ENCODE measurements at regions not wholly inside any gene's neighbourhood (a gene's known extent, or its start where the extent isn't known, plus 50 kb on each side); places are given as distances from the start of the nearest gene placed in this dataset.

DNA sequence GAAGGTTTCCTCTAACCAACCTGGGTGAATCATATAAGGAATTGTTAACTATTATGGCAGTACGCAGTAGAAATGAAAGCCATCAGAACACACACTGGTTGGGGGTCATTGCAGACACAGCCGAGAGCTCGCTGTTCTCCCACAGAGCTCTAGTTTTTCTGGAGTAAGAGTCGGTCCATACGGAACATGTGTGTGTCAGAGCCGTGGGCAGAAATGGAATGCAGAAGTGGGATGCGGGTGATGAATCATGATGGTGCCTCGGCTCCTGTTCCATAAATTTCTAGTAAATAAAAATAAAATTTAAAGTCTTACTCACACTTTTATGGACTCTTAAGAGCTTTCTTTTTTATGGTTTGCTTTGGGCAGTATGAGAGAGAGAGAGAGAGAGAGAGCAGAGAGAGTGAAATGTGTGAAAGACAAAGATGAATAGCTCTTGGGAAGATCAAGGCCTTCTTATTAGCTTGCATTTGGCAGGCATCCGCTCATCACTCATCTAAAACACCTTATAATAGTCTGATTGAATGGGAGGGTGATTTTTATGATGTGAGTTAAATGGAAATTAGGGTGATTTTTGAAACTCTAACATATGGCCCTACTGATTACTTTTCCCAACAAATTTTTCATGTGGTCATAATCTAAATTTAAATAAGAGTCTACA is 98.8 kb upstream of the PFKP start:
- H3K27me3 ChIP-seq (ENCODE audit: control insufficient read depth, insufficient read depth, low read length), result no peaks in the 10 kb centered on the region
- intact Hi-C loops (cut with DNase I), result no loop called here
- no peak for FAIRE-seq

DNA sequence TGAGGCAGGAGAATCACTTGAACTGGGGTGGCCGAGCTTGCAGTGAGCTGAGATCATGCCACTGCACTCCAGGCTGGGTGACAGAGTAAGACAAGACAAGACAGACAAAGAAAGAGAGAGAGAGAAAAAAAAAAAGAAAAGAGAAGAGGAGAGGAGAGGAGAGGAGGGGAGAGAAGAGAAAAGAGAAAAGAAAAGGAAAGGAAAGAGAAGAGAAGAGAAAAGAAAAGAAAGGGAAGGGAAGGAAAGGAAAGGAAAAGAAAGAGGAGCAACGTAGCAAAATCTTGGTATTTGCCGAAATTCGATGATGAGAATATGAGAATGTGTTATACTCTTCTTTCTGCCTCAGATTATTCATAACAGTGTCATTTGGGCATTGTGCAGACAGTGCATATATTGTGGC is 101.2 kb upstream of the PFKP start:
- H3K4me3 ChIP-seq (ENCODE audit: low read length in 3 of 3), result no peak overlapping the region
- no peak for FAIRE-seq
- H3K4me1 ChIP-seq (ENCODE audit: control insufficient read depth in 2 of 3, insufficient read depth in 2 of 3, low read depth in 1 of 3, low read length in 3 of 3), result no peaks in the 10 kb centered on the region
- no peaks in the 10 kb centered on the region for H3K9me3 ChIP-seq (ENCODE audit: control insufficient read depth in 2 of 3, insufficient read depth in 1 of 3, low read length in 3 of 3)
- TF ChIP-seq, protein P1, sequence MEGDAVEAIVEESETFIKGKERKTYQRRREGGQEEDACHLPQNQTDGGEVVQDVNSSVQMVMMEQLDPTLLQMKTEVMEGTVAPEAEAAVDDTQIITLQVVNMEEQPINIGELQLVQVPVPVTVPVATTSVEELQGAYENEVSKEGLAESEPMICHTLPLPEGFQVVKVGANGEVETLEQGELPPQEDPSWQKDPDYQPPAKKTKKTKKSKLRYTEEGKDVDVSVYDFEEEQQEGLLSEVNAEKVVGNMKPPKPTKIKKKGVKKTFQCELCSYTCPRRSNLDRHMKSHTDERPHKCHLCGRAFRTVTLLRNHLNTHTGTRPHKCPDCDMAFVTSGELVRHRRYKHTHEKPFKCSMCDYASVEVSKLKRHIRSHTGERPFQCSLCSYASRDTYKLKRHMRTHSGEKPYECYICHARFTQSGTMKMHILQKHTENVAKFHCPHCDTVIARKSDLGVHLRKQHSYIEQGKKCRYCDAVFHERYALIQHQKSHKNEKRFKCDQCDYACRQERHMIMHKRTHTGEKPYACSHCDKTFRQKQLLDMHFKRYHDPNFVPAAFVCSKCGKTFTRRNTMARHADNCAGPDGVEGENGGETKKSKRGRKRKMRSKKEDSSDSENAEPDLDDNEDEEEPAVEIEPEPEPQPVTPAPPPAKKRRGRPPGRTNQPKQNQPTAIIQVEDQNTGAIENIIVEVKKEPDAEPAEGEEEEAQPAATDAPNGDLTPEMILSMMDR (IDR thresholded peaks at IDR 0.05; ENCODE audit: borderline replicate concordance, extremely low read depth, insufficient read depth), result no peak
- no peaks in the 10 kb centered on the region for H3K36me3 ChIP-seq (ENCODE audit: control insufficient read depth in 2 of 3, insufficient read depth in 3 of 3, low read length in 3 of 3)
- H3K27ac ChIP-seq (ENCODE audit: low read depth in 2 of 2, low read length in 2 of 2), result no peak overlapping the region
- no peak for DNase-seq
- H3K27me3 ChIP-seq (ENCODE audit: control insufficient read depth, insufficient read depth, low read length), result no peaks in the 10 kb centered on the region
- no peak overlapping the region for H3K9ac ChIP-seq (ENCODE audit: low read length in 3 of 3)
- intact Hi-C loops (cut with DNase I), result no loop called here

More for the DNA sequence above, 98.8 kb upstream of the PFKP start:
- H3K9ac ChIP-seq (ENCODE audit: low read length in 3 of 3), result no peak overlapping the region
- H3K4me1 ChIP-seq (ENCODE audit: control insufficient read depth in 2 of 3, insufficient read depth in 2 of 3, low read depth in 1 of 3, low read length in 3 of 3), result no peaks in the 10 kb centered on the region
- no peak overlapping the region for H3K4me3 ChIP-seq (ENCODE audit: low read length in 3 of 3)
- TF ChIP-seq, protein P1 (IDR thresholded peaks at IDR 0.05; ENCODE audit: borderline replicate concordance, extremely low read depth, insufficient read depth), result no peak
- no peak overlapping the region for H3K27ac ChIP-seq (ENCODE audit: low read depth in 2 of 2, low read length in 2 of 2)
- no peaks in the 10 kb centered on the region for H3K36me3 ChIP-seq (ENCODE audit: control insufficient read depth in 2 of 3, insufficient read depth in 3 of 3, low read length in 3 of 3)
- peak in 1 of 5 donors; percentile 71 for DNase-seq
- no peaks in the 10 kb centered on the region for H3K9me3 ChIP-seq (ENCODE audit: control insufficient read depth in 2 of 3, insufficient read depth in 1 of 3, low read length in 3 of 3)

DNA sequence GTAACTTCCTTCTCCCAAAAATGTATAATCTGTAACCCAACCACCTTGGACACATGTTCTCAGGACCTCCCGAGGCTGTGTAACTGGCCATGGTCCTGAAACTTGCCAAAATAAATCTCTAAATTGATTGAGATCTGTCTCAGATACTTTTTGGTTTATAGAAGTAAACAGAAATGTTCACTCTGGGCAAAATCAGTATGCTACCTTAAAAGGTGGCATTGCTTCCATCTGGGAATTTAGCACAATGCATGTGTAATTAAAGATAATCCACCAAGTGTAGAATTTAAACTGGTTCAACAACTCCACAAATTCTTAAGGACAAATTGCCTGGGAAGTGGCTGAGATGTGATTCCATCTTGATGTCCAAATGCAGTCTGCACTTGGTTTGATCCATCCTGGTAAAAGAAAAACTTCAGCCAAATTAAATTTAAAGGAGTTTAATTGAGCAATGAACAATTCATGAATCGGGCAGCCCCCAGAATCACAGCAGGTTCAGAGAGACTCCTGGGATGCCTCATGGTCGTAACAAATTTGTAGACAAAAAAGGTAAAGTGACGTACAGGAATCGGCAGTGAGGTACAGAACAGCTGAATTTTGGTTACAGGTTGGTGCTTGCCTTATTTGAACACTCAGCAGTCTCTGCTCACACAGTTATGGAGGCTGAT is 102.6 kb upstream of the PFKP start:
- no peaks in the 10 kb centered on the region for H3K9me3 ChIP-seq (ENCODE audit: control insufficient read depth in 2 of 3, insufficient read depth in 1 of 3, low read length in 3 of 3)
- H3K4me3 ChIP-seq (ENCODE audit: low read length in 3 of 3), result no peak overlapping the region
- intact Hi-C loops (cut with DNase I), result no loop called here
- FAIRE-seq (no peak), DNase-seq (peak in 1 of 5 donors; percentile 41)
- H3K9ac ChIP-seq (ENCODE audit: low read length in 3 of 3), result no peak overlapping the region
- no peaks in the 10 kb centered on the region for H3K27me3 ChIP-seq (ENCODE audit: control insufficient read depth, insufficient read depth, low read length)
- TF ChIP-seq, protein P1 (IDR thresholded peaks at IDR 0.05; ENCODE audit: borderline replicate concordance, extremely low read depth, insufficient read depth), result no peak
- no peak overlapping the region for H3K27ac ChIP-seq (ENCODE audit: low read depth in 2 of 2, low read length in 2 of 2)
- H3K36me3 ChIP-seq (ENCODE audit: control insufficient read depth in 2 of 3, insufficient read depth in 3 of 3, low read length in 3 of 3), result no peaks in the 10 kb centered on the region
- H3K4me1 ChIP-seq (ENCODE audit: control insufficient read depth in 2 of 3, insufficient read depth in 2 of 3, low read depth in 1 of 3, low read length in 3 of 3), result no peaks in the 10 kb centered on the region

Measured in kidney (tissue), 13 donors.